Transverse colon (tissue), 4 donors: ENCODE measurements at regions not wholly inside any gene's neighbourhood (a gene's known extent, or its start where the extent isn't known, plus 50 kb on each side); places are given as distances from the start of the nearest gene placed in this dataset.

Experiments
- DNase-seq: peaks from one replicate; pipeline ENCODE4 v3.0.0-alpha.2; 2019
- H3K27ac ChIP-seq, 4 donors: fragments of 200-600 bp; sonication (generic); 2 replicates each; pipeline ENCODE4 v1.5.1; 2016 to 2018; ENCODE audit warnings: inconsistent platforms in 4 of 4
- H3K27me3 ChIP-seq: fragments of 200-600 bp; sonication (generic); 2 replicates; pipeline ENCODE4 v1.5.1; 2017; ENCODE audit warnings: inconsistent platforms
- H3K36me3 ChIP-seq, 4 donors: fragments of 200-600 bp; sonication (generic); 2 replicates each; pipeline ENCODE4 v1.5.1; 2017 to 2019; ENCODE audit warnings: inconsistent platforms in 4 of 4
- H3K4me1 ChIP-seq, 4 donors: fragments of 200-600 bp; sonication (generic); 2 replicates each; pipeline ENCODE4 v1.5.1; 2017 to 2020; ENCODE audit warnings: inconsistent platforms in 4 of 4
- H3K4me3 ChIP-seq, 4 donors: fragments of 200-600 bp; sonication (generic); 1 replicate in 1 of 4; 2 replicates in 3 of 4; pipeline versions ENCODE4 v1.5.1 to v1.6.1; 2017 to 2019; ENCODE audit warnings: inconsistent platforms in 4 of 4
- H3K9me3 ChIP-seq, 2 donors: fragments of 200-600 bp; sonication (generic); 2 replicates each; pipeline ENCODE4 v1.5.1; 2017 to 2019; ENCODE audit warnings: inconsistent platforms in 2 of 2
- EP300 ChIP-seq: sonication (generic); formaldehyde crosslinking; IDR thresholded peaks from one replicate; pipeline ENCODE4 v1.6.1; 2017; ENCODE audit warnings: antibody characterized with exemption, low read depth
- POLR2A ChIP-seq: fragments of 450-650 bp; IDR thresholded peaks from one replicate; pipeline ENCODE4 v1.6.1; 2016; ENCODE audit warnings: antibody characterized with exemption, mild to moderate bottlenecking, moderate library complexity
- POLR2AphosphoS5 ChIP-seq, 3 donors: sonication (generic); formaldehyde crosslinking; IDR thresholded peaks; one replicate each; pipeline ENCODE4 v1.6.1; 2016; ENCODE audit warnings: antibody characterized with exemption in 3 of 3
- WGBS, 2 donors: methylation state at CpG; one replicate each; pipeline ENCODE4 v1.1.5; 2018; ENCODE audit warnings: low coverage in 1 of 2; 5-methylcytosine and 5-hydroxymethylcytosine counted together
- in situ Hi-C, 4 donors: fragments of 200-750 bp; cut with MboI; loops; one replicate each; pipeline versions ENCODE4 v1.15.0 to v1.15.1; 2017; ENCODE audit warnings: low sequenced_read_pairs in 3 of 4, low pct_ligation_motif_present in 1 of 4, low pct_unique_long_range_greater_than_20kb in 1 of 4
- intact Hi-C: fragments of 100-400 bp; cut with DNase I; formaldehyde crosslinking; loops from one replicate; pipeline ENCODE4 v1.15.1; 2023; ENCODE audit warnings: low total_unique reads
- TF ChIP-seq, protein P1 (sequence below), 5 experiments: fragments of 200-600 bp in 3 of 5; fragments of 450-650 bp in 2 of 5; sonication (generic) in 3 of 5; IDR thresholded peaks; 1 replicate in 2 of 5; 2 replicates in 3 of 5; pipeline ENCODE4 v1.5.1; 2016 to 2017; ENCODE audit warnings: antibody characterized with exemption in 5 of 5, inconsistent platforms in 3 of 5, mild to moderate bottlenecking in 2 of 5, moderate library complexity in 1 of 5

GRCh38 chr20:24382331-24382730 lies 87.1 kb upstream of the SYNDIG1 start:
- intact Hi-C loops: no loop called here
- DNase-seq: peak; percentile 9

GRCh38 chr20:24381886-24382285 lies 87.5 kb upstream of the SYNDIG1 start:
- in situ Hi-C loops: no loop called here
- no peak for TF ChIP-seq POLR2A
- TF ChIP-seq, protein P1, sequence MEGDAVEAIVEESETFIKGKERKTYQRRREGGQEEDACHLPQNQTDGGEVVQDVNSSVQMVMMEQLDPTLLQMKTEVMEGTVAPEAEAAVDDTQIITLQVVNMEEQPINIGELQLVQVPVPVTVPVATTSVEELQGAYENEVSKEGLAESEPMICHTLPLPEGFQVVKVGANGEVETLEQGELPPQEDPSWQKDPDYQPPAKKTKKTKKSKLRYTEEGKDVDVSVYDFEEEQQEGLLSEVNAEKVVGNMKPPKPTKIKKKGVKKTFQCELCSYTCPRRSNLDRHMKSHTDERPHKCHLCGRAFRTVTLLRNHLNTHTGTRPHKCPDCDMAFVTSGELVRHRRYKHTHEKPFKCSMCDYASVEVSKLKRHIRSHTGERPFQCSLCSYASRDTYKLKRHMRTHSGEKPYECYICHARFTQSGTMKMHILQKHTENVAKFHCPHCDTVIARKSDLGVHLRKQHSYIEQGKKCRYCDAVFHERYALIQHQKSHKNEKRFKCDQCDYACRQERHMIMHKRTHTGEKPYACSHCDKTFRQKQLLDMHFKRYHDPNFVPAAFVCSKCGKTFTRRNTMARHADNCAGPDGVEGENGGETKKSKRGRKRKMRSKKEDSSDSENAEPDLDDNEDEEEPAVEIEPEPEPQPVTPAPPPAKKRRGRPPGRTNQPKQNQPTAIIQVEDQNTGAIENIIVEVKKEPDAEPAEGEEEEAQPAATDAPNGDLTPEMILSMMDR (IDR thresholded peaks at IDR 0.05): no peak
- no peak for TF ChIP-seq EP300
- TF ChIP-seq POLR2AphosphoS5 (IDR thresholded peaks at IDR 0.05): no peak
- H3K27me3 ChIP-seq: no peaks in the 10 kb centered on the region
- intact Hi-C loops: no loop called here
- 8 to 68% methylated on average over 2 to 5 of the region's 5 CpGs for whole genome bisulfite sequencing, 2 donors
- H3K36me3 ChIP-seq: no peaks in the 10 kb centered on the region
- DNase-seq: no peak
- no peak overlapping the region for H3K27ac ChIP-seq
- peaks cover 0 to 7% (median 3%) of the 10 kb centered on the region in 4 donors for H3K4me1 ChIP-seq
- no peaks in the 10 kb centered on the region for H3K9me3 ChIP-seq
- no peak overlapping the region for H3K4me3 ChIP-seq

More at GRCh38 chr20:24382331-24382730, 87.1 kb upstream of the SYNDIG1 start:
- 43% methylated on average over 7 of the region's 7 CpGs; no CpG with 5 or more reads in 1 of the 2 donors for WGBS, 2 donors
- H3K9me3 ChIP-seq: no peaks in the 10 kb centered on the region
- in situ Hi-C loops: no loop called here
- peaks cover 0 to 7% (median 3%) of the 10 kb centered on the region in 4 donors for H3K4me1 ChIP-seq
- H3K36me3 ChIP-seq: no peaks in the 10 kb centered on the region
- no peak overlapping the region for H3K4me3 ChIP-seq
- no peak overlapping the region for H3K27ac ChIP-seq
- no peaks in the 10 kb centered on the region for H3K27me3 ChIP-seq
- peak in 1 of 3 donors; percentile 23 for TF ChIP-seq POLR2AphosphoS5 (IDR thresholded peaks at IDR 0.05)
- TF ChIP-seq, protein P1 (IDR thresholded peaks at IDR 0.05): no peak
- TF ChIP-seq POLR2A: no peak
- no peak for TF ChIP-seq EP300

DNA sequence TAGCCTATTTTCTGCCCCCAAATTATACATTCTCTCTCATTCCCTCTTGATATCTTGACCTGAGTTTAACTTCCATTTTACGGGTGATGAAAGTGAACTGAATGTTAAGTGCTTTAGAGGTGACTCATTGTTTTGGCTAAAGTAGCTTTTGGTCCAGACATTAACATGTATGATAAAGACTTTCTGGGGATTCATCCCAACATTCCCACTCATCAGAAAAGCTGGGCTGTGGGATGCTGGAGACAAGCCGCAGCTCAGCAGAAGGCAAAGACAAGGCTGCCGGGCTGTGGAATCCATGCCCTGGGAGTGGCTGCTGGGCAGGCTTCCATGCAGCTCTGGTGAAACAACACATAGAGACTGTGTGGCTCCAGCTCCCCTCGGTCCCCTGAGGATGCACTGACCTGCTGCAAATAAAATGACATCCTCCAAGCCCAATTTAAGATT lies 89.9 kb upstream of the SYNDIG1 start:
- H3K36me3 ChIP-seq: no peaks in the 10 kb centered on the region
- H3K9me3 ChIP-seq: no peaks in the 10 kb centered on the region
- peak; percentile 14 for DNase-seq
- H3K4me3 ChIP-seq: no peak overlapping the region
- no peaks in the 10 kb centered on the region for H3K27me3 ChIP-seq
- peak overlapping the region in 2 of 4 donors; percentile 30 to 35 for H3K27ac ChIP-seq
- intact Hi-C loops: no loop called here
- peaks cover 0 to 7% (median 3%) of the 10 kb centered on the region in 4 donors for H3K4me1 ChIP-seq
- in situ Hi-C loops: no loop called here
- TF ChIP-seq, protein P1 (IDR thresholded peaks at IDR 0.05): no peak
- TF ChIP-seq POLR2AphosphoS5 (IDR thresholded peaks at IDR 0.05): no peak
- no peak for TF ChIP-seq POLR2A
- no peak for TF ChIP-seq EP300
- 25 to 41% methylated on average over 1 to 4 of the region's 4 CpGs for WGBS, 2 donors

DNA sequence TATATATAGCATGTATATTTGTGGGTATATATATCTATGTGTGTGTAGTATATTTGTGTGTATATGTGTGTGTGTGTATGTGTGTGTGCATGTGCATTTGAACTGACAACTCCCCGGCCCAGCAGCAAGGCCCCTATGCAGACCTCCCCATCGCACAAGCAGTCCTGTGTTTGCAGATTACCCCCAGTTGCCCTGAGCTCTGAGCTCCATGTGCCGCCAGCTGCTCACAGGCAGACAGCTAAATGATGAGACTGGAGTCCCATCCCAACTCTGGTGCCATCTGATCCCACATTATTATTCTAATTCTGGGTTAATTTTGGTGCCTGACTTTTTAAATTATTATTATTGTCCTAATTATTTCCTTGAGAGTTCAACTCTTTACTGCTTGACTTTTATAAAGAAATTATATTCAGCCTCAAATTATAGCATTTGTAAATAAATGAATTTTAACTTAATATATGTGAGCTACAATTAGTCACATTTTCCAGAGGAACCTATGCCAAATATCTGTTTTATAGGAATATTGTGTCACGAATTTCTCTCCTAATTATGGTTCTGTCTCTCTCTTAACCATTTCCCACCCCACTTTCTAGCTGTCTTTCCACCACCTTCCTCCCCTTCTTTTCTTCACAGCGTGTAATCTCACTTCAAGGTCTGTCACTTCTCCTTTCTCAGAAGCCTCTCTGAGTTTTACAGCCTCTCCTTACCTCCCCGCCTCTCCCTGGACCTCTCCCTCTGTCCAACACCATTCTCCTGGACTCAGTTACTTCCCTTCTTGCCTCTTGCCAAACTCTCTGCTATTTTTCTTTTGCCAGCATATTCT lies 90.6 kb upstream of the SYNDIG1 start:
- intact Hi-C loops: no loop called here
- H3K4me1 ChIP-seq: peaks cover 0 to 7% (median 3%) of the 10 kb centered on the region in 4 donors
- no peak for TF ChIP-seq POLR2A
- TF ChIP-seq POLR2AphosphoS5 (IDR thresholded peaks at IDR 0.05): no peak
- TF ChIP-seq, protein P1 (IDR thresholded peaks at IDR 0.05): no peak
- TF ChIP-seq EP300: no peak
- no peaks in the 10 kb centered on the region for H3K9me3 ChIP-seq
- in situ Hi-C loops: no loop called here
- no peak overlapping the region for H3K4me3 ChIP-seq
- peak overlapping the region in 2 of 4 donors; percentile 30 to 35 for H3K27ac ChIP-seq
- WGBS, 2 donors: 52 to 56% methylated on average over 6 of the region's 6 CpGs
- no peaks in the 10 kb centered on the region for H3K27me3 ChIP-seq
- H3K36me3 ChIP-seq: no peaks in the 10 kb centered on the region
- DNase-seq: no peak
